Memory B cell (primary cell): ENCODE measurements at regions not wholly inside any gene's neighbourhood (a gene's known extent, or its start where the extent isn't known, plus 50 kb on each side); places are given as distances from the start of the nearest gene placed in this dataset.

Source experiments
- ATAC-seq: fragments of 150-1000 bp; cut with Tn5 transposase; 2 replicates; pipeline ENCODE4 v1.10.0; 2021; ENCODE audit warnings: low read depth, mild to moderate bottlenecking, moderate library complexity
- DNase-seq, 2 donors: peaks; one replicate each; pipeline ENCODE4 v3.0.0; 2022; ENCODE audit warnings: low spot score in 2 of 2
- H3K27ac Mint-ChIP-seq: one replicate; pipeline ENCODE4 v1.8.0; 2022; ENCODE audit warnings: mild to moderate bottlenecking, moderate library complexity, mixed read lengths
- H3K27me3 Mint-ChIP-seq: one replicate; pipeline ENCODE4 v1.8.0; 2022; ENCODE audit warnings: mixed read lengths
- H3K36me3 Mint-ChIP-seq: one replicate; pipeline ENCODE4 v1.8.0; 2022; ENCODE audit warnings: mild to moderate bottlenecking, mixed read lengths
- H3K4me1 Mint-ChIP-seq: one replicate; pipeline ENCODE4 v1.8.0; 2022; ENCODE audit warnings: mixed read lengths
- H3K4me3 Mint-ChIP-seq: one replicate; pipeline ENCODE4 v1.8.0; 2022; ENCODE audit warnings: mild to moderate bottlenecking, moderate library complexity, mixed read lengths
- H3K9me3 Mint-ChIP-seq: one replicate; pipeline ENCODE4 v1.8.0; 2022; ENCODE audit warnings: mixed read lengths

GRCh38 chr4:171668403-171668802 lies 144.8 kb upstream of the GALNTL6 start:
- ATAC-seq, result no peak
- Mint-ChIP-seq H3K9me3 (no peaks in the 10 kb centered on the region), H3K27me3 (no peaks in the 10 kb centered on the region), H3K36me3 (no peaks in the 10 kb centered on the region), H3K4me3 (no peak overlapping the region), H3K4me1 (no peaks in the 10 kb centered on the region), H3K27ac (no peak overlapping the region)
- no peak for DNase-seq

DNA sequence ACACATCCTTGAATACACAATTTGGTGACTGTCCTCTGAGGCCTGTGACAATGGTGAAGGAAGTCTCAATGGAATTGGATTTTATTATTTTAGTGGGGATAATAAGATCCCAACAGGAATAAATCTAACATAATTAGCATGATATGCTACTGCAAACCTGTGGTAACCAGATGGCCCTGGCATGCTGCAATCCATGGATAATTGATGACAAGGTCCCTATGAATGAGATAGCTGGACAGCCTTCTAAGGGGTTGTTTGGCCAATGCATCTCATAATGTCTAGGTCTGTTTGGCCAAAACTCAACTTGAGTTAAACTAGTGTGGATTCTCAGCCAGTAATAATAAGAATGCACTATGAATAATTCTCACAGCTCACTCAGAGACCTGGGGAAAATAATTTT lies 145.3 kb upstream of the GALNTL6 start:
- H3K27ac Mint-ChIP-seq, result no peak overlapping the region
- DNase-seq, result no peak
- H3K4me1 Mint-ChIP-seq, result no peaks in the 10 kb centered on the region
- no peaks in the 10 kb centered on the region for H3K36me3 Mint-ChIP-seq
- ATAC-seq, result no peak
- no peak overlapping the region for H3K4me3 Mint-ChIP-seq
- no peaks in the 10 kb centered on the region for H3K9me3 Mint-ChIP-seq
- no peaks in the 10 kb centered on the region for H3K27me3 Mint-ChIP-seq

- DNase-seq (no peak), ATAC-seq (no peak)
- no peaks in the 10 kb centered on the region for H3K27me3 Mint-ChIP-seq
- peaks cover 7% of the 10 kb centered on the region for H3K9me3 Mint-ChIP-seq
- H3K4me3 Mint-ChIP-seq, result no peak overlapping the region
- H3K27ac Mint-ChIP-seq, result no peak overlapping the region
- H3K4me1 Mint-ChIP-seq, result no peaks in the 10 kb centered on the region
- H3K36me3 Mint-ChIP-seq, result peaks cover 1% of the 10 kb centered on the region
These were observed 162.1 kb upstream of the GALNTL6 start for GRCh38 chr4:171651071-171651470.

GRCh38 chr4:171650543-171650942 lies 162.7 kb upstream of the GALNTL6 start:
- Mint-ChIP-seq H3K4me3 (no peak overlapping the region), H3K27me3 (no peaks in the 10 kb centered on the region), H3K9me3 (peaks cover 7% of the 10 kb centered on the region), H3K4me1 (no peaks in the 10 kb centered on the region), H3K36me3 (peaks cover 1% of the 10 kb centered on the region), H3K27ac (no peak overlapping the region)
- no peak for DNase-seq
- no peak for ATAC-seq

DNA sequence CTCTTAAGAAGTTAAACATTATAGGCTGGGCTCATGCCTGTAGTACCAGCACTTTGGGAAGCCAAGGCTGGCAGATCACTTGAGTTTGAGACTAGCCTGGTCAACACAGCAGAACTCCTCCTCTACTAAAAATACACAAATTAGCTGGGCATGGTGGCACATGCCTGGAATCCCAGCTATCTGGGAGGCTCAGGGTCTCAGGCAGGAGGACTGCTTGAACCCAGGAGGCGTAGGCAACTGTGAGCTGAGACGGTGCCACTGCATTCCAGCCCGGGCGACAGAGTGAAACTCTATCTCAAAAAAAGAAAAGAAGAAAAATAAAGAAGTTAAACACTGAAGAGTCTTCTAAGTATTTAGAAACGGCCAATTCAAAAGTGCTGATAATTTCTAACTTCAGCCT lies 164.3 kb upstream of the GALNTL6 start:
- H3K4me3 Mint-ChIP-seq, result no peak overlapping the region
- ATAC-seq (no peak), DNase-seq (no peak)
- H3K36me3 Mint-ChIP-seq, result peaks cover 1% of the 10 kb centered on the region
- H3K4me1 Mint-ChIP-seq, result peaks cover 7% of the 10 kb centered on the region
- H3K27ac Mint-ChIP-seq, result no peak overlapping the region
- no peaks in the 10 kb centered on the region for H3K27me3 Mint-ChIP-seq
- peaks cover 7% of the 10 kb centered on the region for H3K9me3 Mint-ChIP-seq

- no peak for DNase-seq
- H3K4me1 Mint-ChIP-seq, result peaks cover 10% of the 10 kb centered on the region
- peaks cover 5% of the 10 kb centered on the region for H3K9me3 Mint-ChIP-seq
- no peaks in the 10 kb centered on the region for H3K36me3 Mint-ChIP-seq
- no peaks in the 10 kb centered on the region for H3K27me3 Mint-ChIP-seq
- ATAC-seq, result no peak
- no peak overlapping the region for H3K27ac Mint-ChIP-seq
- no peak overlapping the region for H3K4me3 Mint-ChIP-seq
These were observed 166.2 kb upstream of the GALNTL6 start for GRCh38 chr4:171646984-171647383.

DNA sequence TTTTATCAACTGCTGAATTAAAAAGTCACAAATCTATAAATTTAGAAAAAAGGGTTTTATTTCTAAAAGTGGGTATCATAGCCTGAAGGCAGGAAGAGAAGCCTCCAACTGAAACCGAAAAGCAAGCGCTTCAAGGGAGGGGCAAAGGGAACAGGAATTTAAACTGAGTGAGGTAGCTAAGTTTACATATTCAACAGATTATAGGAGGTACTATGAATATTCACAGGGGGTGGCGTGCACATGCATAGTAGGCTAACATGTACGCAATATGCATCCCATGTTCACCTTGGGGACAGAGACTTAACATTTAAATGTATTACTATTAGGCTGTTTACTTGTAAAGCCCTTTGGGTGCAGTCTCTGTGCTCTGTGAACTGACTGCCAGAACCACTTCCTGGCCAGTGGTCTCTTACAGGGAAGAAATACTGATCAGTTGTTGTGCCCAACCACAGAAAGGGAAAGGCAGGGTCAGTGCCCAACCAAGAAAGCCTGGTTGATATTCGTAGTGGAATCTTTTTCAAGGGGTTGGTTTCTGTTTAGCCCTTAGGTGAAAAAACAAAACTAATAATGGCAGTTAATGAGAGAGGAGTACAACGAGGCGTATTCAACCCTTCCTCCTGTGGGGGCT lies 168.7 kb upstream of the GALNTL6 start:
- peak in 1 of 2 donors; percentile 11 for DNase-seq
- no peaks in the 10 kb centered on the region for H3K27me3 Mint-ChIP-seq
- H3K4me3 Mint-ChIP-seq, result peak overlapping the region; percentile 74
- H3K27ac Mint-ChIP-seq, result peak overlapping the region; percentile 78
- peaks cover 18% of the 10 kb centered on the region for H3K4me1 Mint-ChIP-seq
- no peaks in the 10 kb centered on the region for H3K36me3 Mint-ChIP-seq
- peak; percentile 62 for ATAC-seq
- peaks cover 1% of the 10 kb centered on the region for H3K9me3 Mint-ChIP-seq

GRCh38 chr4:171639540-171639939 lies 173.7 kb upstream of the GALNTL6 start:
- peak overlapping the region; percentile 24 for H3K4me3 Mint-ChIP-seq
- H3K27ac Mint-ChIP-seq, result peak overlapping the region; percentile 4
- H3K4me1 Mint-ChIP-seq, result peaks cover 21% of the 10 kb centered on the region

DNA sequence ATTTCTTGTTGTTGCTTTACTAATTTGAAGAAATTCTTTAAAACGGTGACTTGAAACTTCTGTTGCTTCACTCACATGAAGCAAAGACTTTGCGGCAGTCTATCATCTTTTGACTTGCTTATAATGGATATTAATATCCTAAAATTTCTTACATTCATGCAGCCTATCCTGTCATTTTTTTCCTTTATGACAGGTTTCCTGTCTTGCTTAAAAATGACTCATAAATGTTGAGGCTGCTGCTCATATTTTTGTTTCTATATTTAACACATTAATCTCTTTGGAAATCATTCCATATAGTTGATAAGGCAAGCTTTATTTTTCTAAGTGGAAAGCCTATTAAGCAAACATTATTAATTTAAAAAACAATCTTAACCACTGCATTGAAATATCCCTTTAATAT lies 176.6 kb upstream of the GALNTL6 start:
- Mint-ChIP-seq H3K27me3 (no peaks in the 10 kb centered on the region), H3K36me3 (no peaks in the 10 kb centered on the region), H3K4me3 (no peak overlapping the region), H3K9me3 (peaks cover 1% of the 10 kb centered on the region), H3K4me1 (peaks cover 15% of the 10 kb centered on the region), H3K27ac (no peak overlapping the region)
- DNase-seq, result no peak
- no peak for ATAC-seq

More at GRCh38 chr4:171639540-171639939, 173.7 kb upstream of the GALNTL6 start:
- ATAC-seq (peak; percentile 26), DNase-seq (no peak)
- H3K27me3 Mint-ChIP-seq, result no peaks in the 10 kb centered on the region
- H3K36me3 Mint-ChIP-seq, result no peaks in the 10 kb centered on the region
- peaks cover 1% of the 10 kb centered on the region for H3K9me3 Mint-ChIP-seq

- Mint-ChIP-seq H3K36me3 (no peaks in the 10 kb centered on the region), H3K27ac (no peak overlapping the region), H3K27me3 (no peaks in the 10 kb centered on the region), H3K9me3 (no peaks in the 10 kb centered on the region), H3K4me3 (no peak overlapping the region), H3K4me1 (peaks cover 10% of the 10 kb centered on the region)
- ATAC-seq (no peak), DNase-seq (no peak)
These were observed 183.5 kb upstream of the GALNTL6 start for GRCh38 chr4:171629737-171630136.

DNA sequence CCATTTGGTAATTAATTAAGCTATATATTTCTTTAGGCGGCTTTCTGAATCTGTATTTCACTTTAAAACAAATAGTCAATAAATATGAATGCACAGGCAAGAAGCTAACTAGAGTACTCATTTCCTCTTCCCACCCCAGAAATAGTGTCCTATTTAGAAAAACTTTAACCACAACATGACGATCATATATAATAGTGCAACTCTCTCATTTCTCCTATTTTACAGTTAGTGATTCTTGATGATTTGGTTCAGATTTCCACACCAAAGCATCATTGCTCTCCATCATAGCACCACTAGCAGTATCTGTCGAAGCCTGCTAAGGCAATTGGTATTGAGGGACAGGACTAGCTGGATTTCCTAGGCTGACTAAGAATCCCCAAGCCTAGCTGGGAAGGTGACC lies 184.0 kb upstream of the GALNTL6 start:
- no peaks in the 10 kb centered on the region for H3K27me3 Mint-ChIP-seq
- peaks cover 10% of the 10 kb centered on the region for H3K4me1 Mint-ChIP-seq
- H3K4me3 Mint-ChIP-seq, result no peak overlapping the region
- no peaks in the 10 kb centered on the region for H3K36me3 Mint-ChIP-seq
- peak; percentile 85 for ATAC-seq
- DNase-seq, result no peak
- no peak overlapping the region for H3K27ac Mint-ChIP-seq
- H3K9me3 Mint-ChIP-seq, result peaks cover 2% of the 10 kb centered on the region

DNA sequence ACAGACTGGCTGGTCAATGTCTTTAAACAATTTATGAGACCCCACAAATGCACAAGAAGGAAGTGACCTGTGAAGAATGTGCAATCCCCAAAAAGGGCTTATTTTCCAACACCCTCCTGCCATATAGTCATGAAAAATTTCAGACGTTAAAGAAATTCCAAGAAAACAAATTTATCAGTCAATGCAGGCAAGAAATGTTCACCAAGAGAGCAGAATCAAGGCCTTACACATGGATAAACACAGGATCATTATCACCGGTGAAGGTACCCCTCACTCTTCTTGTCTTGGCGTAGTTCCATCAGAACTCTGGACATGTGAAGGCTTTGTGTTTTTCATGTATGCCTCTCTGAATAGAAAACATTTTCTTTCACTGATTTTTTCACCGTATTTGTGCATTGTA lies 186.7 kb upstream of the GALNTL6 start:
- no peak overlapping the region for H3K27ac Mint-ChIP-seq
- H3K36me3 Mint-ChIP-seq, result no peaks in the 10 kb centered on the region
- no peaks in the 10 kb centered on the region for H3K27me3 Mint-ChIP-seq
- peaks cover 2% of the 10 kb centered on the region for H3K9me3 Mint-ChIP-seq
- peaks cover 19% of the 10 kb centered on the region for H3K4me1 Mint-ChIP-seq
- ATAC-seq (no peak), DNase-seq (no peak)
- H3K4me3 Mint-ChIP-seq, result no peak overlapping the region

GRCh38 chr4:171622729-171623128 lies 190.5 kb upstream of the GALNTL6 start:
- no peaks in the 10 kb centered on the region for H3K36me3 Mint-ChIP-seq
- ATAC-seq (peak; percentile 48), DNase-seq (no peak)
- no peak overlapping the region for H3K27ac Mint-ChIP-seq
- peaks cover 11% of the 10 kb centered on the region for H3K4me1 Mint-ChIP-seq
- peaks cover 2% of the 10 kb centered on the region for H3K9me3 Mint-ChIP-seq
- H3K4me3 Mint-ChIP-seq, result no peak overlapping the region
- no peaks in the 10 kb centered on the region for H3K27me3 Mint-ChIP-seq

- peak; percentile 44 for ATAC-seq
- Mint-ChIP-seq H3K27me3 (no peaks in the 10 kb centered on the region), H3K27ac (no peak overlapping the region), H3K4me3 (no peak overlapping the region), H3K9me3 (peaks cover 2% of the 10 kb centered on the region), H3K36me3 (no peaks in the 10 kb centered on the region), H3K4me1 (peaks cover 11% of the 10 kb centered on the region)
- DNase-seq, result no peak
These were observed 191.6 kb upstream of the GALNTL6 start for GRCh38 chr4:171621646-171622045.

GRCh38 chr4:171612907-171613306 lies 200.3 kb upstream of the GALNTL6 start:
- DNase-seq (no peak), ATAC-seq (no peak)
- H3K4me1 Mint-ChIP-seq, result no peaks in the 10 kb centered on the region
- H3K9me3 Mint-ChIP-seq, result no peaks in the 10 kb centered on the region
- H3K4me3 Mint-ChIP-seq, result no peak overlapping the region
- H3K36me3 Mint-ChIP-seq, result no peaks in the 10 kb centered on the region
- H3K27me3 Mint-ChIP-seq, result peaks cover 3% of the 10 kb centered on the region
- H3K27ac Mint-ChIP-seq, result no peak overlapping the region
